GM12874 (cell line): ENCODE measurements at regions not wholly inside any gene's neighbourhood (a gene's known extent, or its start where the extent isn't known, plus 50 kb on each side); places are given as distances from the start of the nearest gene placed in this dataset.

Experiments used
- TF ChIP-seq, protein P1 (sequence below): IDR thresholded peaks from 2 replicates; pipeline ENCODE4 v1.5.1; 2011; ENCODE audit warnings: low read depth, mild to moderate bottlenecking, control low read depth, low read length, moderate library complexity; ENCODE audit not compliant: insufficient read depth

DNA sequence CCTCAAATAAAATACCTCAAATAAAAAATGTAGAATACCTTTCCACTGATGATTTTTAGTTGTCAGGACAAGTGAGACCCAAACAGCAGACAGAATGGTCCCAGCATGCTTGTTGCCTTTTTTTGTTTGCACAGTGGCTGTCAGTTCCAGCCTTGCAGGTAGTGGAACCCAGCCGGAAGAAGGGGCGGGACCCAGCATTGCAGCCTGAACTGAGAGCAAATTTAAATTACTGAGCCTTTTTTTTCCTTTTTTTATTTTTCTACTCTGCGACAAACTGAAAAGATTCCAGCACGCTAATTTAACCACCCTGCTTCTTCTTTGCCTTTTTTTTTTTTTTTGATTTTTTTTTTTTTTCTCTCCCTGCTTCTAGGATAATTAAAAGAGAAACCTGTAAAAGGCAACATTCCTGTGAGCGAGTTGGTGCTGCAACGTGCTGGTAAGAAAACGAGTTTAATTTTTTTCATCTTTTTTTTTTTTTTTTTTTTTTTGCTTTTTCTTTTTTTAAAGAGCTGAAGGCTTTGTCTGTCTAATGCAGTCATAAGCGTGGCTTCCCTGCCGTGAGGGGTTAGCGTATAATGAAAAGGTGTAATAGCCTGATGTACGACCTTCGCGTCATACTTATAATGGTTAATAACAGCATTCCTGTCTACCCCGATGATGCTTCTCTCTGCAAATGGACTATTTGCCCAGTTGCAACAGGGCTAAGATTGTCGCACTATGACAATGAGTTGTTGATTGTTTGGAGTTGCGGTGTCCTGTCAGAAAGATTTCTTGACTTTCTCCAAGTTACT, 555.3 kb upstream of the CELF2 start:
- TF ChIP-seq, protein P1, sequence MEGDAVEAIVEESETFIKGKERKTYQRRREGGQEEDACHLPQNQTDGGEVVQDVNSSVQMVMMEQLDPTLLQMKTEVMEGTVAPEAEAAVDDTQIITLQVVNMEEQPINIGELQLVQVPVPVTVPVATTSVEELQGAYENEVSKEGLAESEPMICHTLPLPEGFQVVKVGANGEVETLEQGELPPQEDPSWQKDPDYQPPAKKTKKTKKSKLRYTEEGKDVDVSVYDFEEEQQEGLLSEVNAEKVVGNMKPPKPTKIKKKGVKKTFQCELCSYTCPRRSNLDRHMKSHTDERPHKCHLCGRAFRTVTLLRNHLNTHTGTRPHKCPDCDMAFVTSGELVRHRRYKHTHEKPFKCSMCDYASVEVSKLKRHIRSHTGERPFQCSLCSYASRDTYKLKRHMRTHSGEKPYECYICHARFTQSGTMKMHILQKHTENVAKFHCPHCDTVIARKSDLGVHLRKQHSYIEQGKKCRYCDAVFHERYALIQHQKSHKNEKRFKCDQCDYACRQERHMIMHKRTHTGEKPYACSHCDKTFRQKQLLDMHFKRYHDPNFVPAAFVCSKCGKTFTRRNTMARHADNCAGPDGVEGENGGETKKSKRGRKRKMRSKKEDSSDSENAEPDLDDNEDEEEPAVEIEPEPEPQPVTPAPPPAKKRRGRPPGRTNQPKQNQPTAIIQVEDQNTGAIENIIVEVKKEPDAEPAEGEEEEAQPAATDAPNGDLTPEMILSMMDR, result no peak

DNA sequence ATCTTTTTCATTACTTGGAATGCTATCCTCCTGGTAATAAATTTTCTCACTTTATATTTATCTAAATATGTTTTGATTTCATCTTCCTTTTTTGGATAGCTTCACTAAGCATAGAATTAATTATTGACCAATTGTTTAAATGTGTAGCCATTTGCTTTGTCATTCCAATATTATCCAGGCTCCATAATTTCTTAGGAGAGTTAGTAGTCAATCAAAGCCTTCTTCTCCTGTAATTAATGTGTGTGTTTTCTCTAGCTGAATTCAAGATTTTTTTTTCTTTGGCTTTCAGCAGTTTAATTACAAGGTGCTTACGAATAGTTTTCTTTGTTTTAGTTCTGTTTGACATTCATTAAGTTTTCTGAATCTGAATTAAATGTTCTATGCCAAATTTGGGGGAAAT, 545.9 kb upstream of the CELF2 start:
- TF ChIP-seq, protein P1, result no peak

DNA sequence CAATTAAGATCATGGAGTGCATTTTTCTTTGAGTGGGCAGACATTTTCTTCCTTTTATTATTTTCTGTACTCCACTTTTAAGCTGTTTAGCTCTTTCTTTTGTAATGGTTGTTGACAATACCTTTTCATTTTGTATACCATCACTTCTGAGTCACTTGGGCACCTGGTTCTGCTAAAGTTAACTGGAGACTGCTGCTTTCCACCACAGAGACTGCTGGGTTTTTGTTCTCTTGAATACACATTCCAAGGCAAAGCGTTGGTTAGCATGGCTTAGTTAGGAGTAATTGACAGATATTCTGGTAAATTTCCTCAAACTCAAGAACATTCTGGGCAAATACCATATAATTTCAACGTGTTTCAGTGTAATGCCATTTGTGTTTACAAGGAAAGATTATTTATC, 541.9 kb upstream of the CELF2 start:
- TF ChIP-seq, protein P1, result no peak

DNA sequence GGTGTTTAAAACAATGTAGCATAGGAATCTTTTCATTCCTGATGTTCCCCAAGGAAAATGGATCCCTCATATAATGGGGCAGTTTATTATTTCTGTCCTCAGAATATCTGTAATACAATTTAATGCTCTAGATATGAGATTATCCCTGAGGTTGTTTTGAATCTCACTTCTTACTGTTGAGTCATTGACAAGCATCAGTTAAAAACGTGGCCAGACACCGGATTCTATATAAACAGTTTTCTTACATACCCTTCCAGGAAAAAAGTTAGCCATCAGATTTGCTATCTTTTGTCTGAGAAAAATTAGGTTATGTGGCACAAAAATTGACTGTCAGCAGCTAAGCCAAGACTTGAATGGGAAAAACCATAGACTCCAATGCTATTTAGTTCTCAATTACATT, 539.8 kb upstream of the CELF2 start:
- TF ChIP-seq, protein P1, result no peak

DNA sequence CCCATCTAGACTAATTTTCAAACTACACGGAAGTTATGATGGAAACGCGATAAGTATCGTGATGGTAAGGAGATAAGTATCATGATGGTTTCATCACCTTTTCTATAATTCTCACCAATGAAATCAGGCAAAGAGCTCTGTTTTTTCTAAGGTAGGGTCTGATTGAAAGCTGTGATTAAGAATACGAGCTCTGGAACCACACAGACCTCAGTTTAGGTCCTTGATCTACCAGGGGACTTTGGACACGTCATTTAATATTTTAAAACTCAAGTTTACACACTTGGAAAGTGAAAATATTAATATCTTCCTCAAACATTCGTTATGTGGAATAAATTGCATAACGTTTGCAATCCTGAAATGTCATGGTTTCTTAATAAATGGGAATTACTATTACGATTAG, 538.2 kb upstream of the CELF2 start:
- TF ChIP-seq, protein P1, result no peak

DNA sequence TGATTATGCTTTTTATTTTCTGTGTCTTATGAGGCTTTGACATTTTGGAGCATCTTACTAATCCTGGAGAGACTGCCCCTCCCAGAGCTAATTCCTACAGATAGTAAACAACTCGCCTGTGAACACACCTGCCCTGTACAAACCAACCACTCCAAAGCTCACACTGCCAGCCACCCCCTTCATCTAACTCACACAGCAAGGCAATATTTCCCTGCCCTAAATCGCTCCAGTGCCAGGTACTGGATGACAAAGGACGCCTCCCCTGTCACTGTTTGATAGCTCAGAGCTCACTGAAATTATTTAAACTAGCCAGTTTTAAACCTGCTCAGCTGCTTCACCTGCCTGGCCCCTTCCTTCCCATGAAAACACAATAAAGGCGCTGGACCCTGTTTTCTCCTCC, 535.1 kb upstream of the CELF2 start:
- TF ChIP-seq, protein P1, result no peak

DNA sequence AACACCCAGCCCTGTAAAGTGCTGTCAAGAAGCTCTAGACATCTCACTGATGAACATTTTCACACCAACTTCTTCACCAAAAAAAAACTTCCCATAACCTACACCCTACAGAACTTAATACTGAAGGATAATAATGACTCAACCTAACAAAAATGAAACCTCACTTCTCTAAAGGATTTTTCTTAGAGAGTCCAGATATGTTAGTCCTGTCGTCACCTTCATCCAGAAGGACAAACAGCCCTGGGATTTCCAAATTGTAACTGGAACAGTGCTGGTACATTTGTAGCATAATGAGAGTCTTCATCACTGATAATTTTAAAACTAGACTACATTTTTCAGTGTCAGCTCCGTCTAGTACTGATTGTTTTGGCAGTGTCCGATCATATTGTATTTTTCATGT, 528.6 kb upstream of the CELF2 start:
- TF ChIP-seq, protein P1, result no peak
